HCT116 (cell line): ENCODE measurements at regions not wholly inside any gene's neighbourhood (a gene's known extent, or its start where the extent isn't known, plus 50 kb on each side); places are given as distances from the start of the nearest gene placed in this dataset.

ENCODE experiments used
- ATAC-seq: fragments of 200-7000 bp; cut with Tn5 transposase; 2 replicates; pipeline ENCODE4 v1.9.1; 2020; ENCODE audit warnings: mild to moderate bottlenecking, moderate library complexity
- BruUV-seq: library from RNA; stranded (reverse); fragments of 400-500 nt; replicated peaks from 2 replicates; lab custom pipeline; 2021; lab: Mats Ljungman, UMichigan
- CTCF ChIA-PET: fragments of 300-600 bp; sonication (Branson Sonifier 250); formaldehyde crosslinking; loops from one replicate; lab custom pipeline; 2021; ENCODE audit warnings: antibody characterized with exemption; lab: Charles Lee
- POLR2A ChIA-PET: fragments of 300-600, 350-600 bp; sonication (Branson Sonifier 250); formaldehyde crosslinking; loops from one replicate; lab custom pipeline; 2021; ENCODE audit warnings: antibody characterized with exemption; lab: Charles Lee
- RAD21 ChIA-PET, 2 experiments: fragments of 300-600 bp; sonication (Branson Sonifier 250); formaldehyde crosslinking; loops; one replicate each; lab custom pipeline; 2023; ENCODE audit warnings: low total read pairs in 2 of 2; ENCODE audit not compliant: uncharacterized antibody in 2 of 2, unreplicated experiment in 2 of 2, low non-redundant PET in 1 of 2; lab: Charles Lee
- DNase-seq: peaks from one replicate; pipeline ENCODE4 v3.0.0-alpha.2; 2010; ENCODE audit warnings: low read depth, low spot score
- H2AFZ ChIP-seq: fragments of 200-600 bp; shearing (Covaris generic), sonication (generic); 2 replicates; pipeline ENCODE4 v1.6.1; 2017; ENCODE audit warnings: low read depth, mixed run types, mixed read lengths, antibody characterized with exemption, low read length; ENCODE audit not compliant: poor library complexity, severe bottlenecking
- H3K27ac ChIP-seq: 2 replicates; pipeline ENCODE4 v1.5.1; 2012; ENCODE audit warnings: low read depth, low read length
- H3K27me3 ChIP-seq: fragments of 200-600 bp; sonication (generic); 2 replicates; pipeline ENCODE4 v1.6.1; 2016; ENCODE audit warnings: mixed run types, low read length, mixed read lengths; ENCODE audit not compliant: insufficient read depth
- H3K36me3 ChIP-seq, 2 experiments: fragments of 200-500 bp in 1 of 2; fragments of 200-600 bp in 1 of 2; sonication (Bioruptor generic) in 1 of 2; sonication (generic) in 1 of 2; 2 replicates each; pipeline versions ENCODE4 v1.5.1 to v1.6.1; 2014 to 2016; ENCODE audit warnings: low read length in 2 of 2, inconsistent platforms in 1 of 2, mixed read lengths in 1 of 2, mixed run types in 1 of 2; ENCODE audit not compliant: insufficient read depth in 2 of 2, control insufficient read depth in 1 of 2
- H3K4me1 ChIP-seq, 2 experiments: fragments of 200-600 bp in 1 of 2; sonication (generic) in 1 of 2; 2 replicates each; pipeline versions ENCODE4 v1.5.1 to v1.6.1; 2012 to 2017; ENCODE audit warnings: low read length in 2 of 2, inconsistent platforms in 1 of 2, mild to moderate bottlenecking in 1 of 2, mixed read lengths in 1 of 2, mixed run types in 1 of 2, moderate library complexity in 1 of 2; ENCODE audit not compliant: insufficient read depth in 2 of 2, control insufficient read depth in 1 of 2
- H3K4me2 ChIP-seq: fragments of 200-600 bp; sonication (generic); 2 replicates; pipeline ENCODE4 v1.6.1; 2017; ENCODE audit warnings: mixed run types, low read length, mixed read lengths
- H3K4me3 ChIP-seq, 2 experiments: fragments of 200-600 bp in 1 of 2; sonication (generic) in 1 of 2; replicated peaks in 1 of 2; 2 replicates each; pipeline ENCODE4 v1.5.1; 2011 to 2016; ENCODE audit warnings: low read length in 2 of 2, control low read depth in 1 of 2, low read depth in 1 of 2, mild to moderate bottlenecking in 1 of 2, mixed read lengths in 1 of 2, mixed run types in 1 of 2
- H3K79me2 ChIP-seq: fragments of 200-600 bp; sonication (generic); 2 replicates; pipeline ENCODE4 v1.6.1; 2017; ENCODE audit warnings: mild to moderate bottlenecking, mixed run types, low read length, moderate library complexity, mixed read lengths; ENCODE audit not compliant: insufficient read depth
- H3K9ac ChIP-seq: fragments of 200-600 bp; sonication (generic); 2 replicates; pipeline ENCODE4 v1.6.1; 2016; ENCODE audit warnings: low read length, mixed read lengths
- H3K9me2 ChIP-seq: fragments of 200-600 bp; sonication (generic), shearing (Covaris generic); 2 replicates; pipeline ENCODE4 v1.6.1; 2017; ENCODE audit warnings: mixed run types, mild to moderate bottlenecking, moderate library complexity; ENCODE audit not compliant: insufficient read depth
- H3K9me3 ChIP-seq, 2 experiments: fragments of 200-500 bp in 1 of 2; fragments of 200-600 bp in 1 of 2; sonication (Bioruptor generic) in 1 of 2; sonication (generic) in 1 of 2; 2 replicates each; pipeline ENCODE4 v1.6.1; 2014 to 2017; ENCODE audit warnings: low read length in 2 of 2, mixed read lengths in 2 of 2, inconsistent platforms in 1 of 2, low read depth in 1 of 2, mild to moderate bottlenecking in 1 of 2, mixed run types in 1 of 2, moderate library complexity in 1 of 2; ENCODE audit not compliant: control insufficient read depth in 1 of 2, insufficient read depth in 1 of 2
- H4K20me1 ChIP-seq: fragments of 200-600 bp; sonication (generic), shearing (Covaris generic); 2 replicates; pipeline ENCODE4 v1.6.1; 2017; ENCODE audit warnings: mixed run types, mild to moderate bottlenecking, moderate library complexity; ENCODE audit not compliant: insufficient read depth
- CBX3 ChIP-seq: IDR thresholded peaks from 2 replicates; pipeline ENCODE4 v1.6.1; 2012; ENCODE audit warnings: low read depth
- CEBPB ChIP-seq: IDR thresholded peaks from 2 replicates; pipeline ENCODE4 v1.6.1; 2012; ENCODE audit warnings: low read depth
- EGR1 ChIP-seq: IDR thresholded peaks from 2 replicates; pipeline ENCODE4 v1.6.1; 2012; ENCODE audit warnings: low read depth
- ELF1 ChIP-seq: IDR thresholded peaks from 2 replicates; pipeline ENCODE4 v1.6.1; 2012; ENCODE audit warnings: low read depth, borderline replicate concordance
- EZH2phosphoT487 ChIP-seq: fragments of 200-600 bp; IDR thresholded peaks from 2 replicates; pipeline ENCODE4 v1.6.1; 2018; ENCODE audit warnings: antibody characterized with exemption, borderline replicate concordance
- FOSL1 ChIP-seq: IDR thresholded peaks from 2 replicates; pipeline ENCODE4 v1.6.1; 2012; ENCODE audit warnings: low read depth
- MAX ChIP-seq: IDR thresholded peaks from 2 replicates; pipeline ENCODE4 v1.6.1; 2012
- POLR2A ChIP-seq: IDR thresholded peaks from 2 replicates; pipeline ENCODE4 v1.7.0; 2011; ENCODE audit warnings: borderline replicate concordance; ENCODE audit not compliant: insufficient read depth, insufficient read length; ENCODE audit errors: extremely low read depth
- REST ChIP-seq: IDR thresholded peaks from 2 replicates; pipeline ENCODE4 v1.6.1; 2012; ENCODE audit warnings: low read depth
- SIN3A ChIP-seq: IDR thresholded peaks from 2 replicates; pipeline ENCODE4 v1.6.1; 2012; ENCODE audit warnings: low read depth
- SP1 ChIP-seq: IDR thresholded peaks from 2 replicates; pipeline ENCODE4 v1.6.1; 2012; ENCODE audit warnings: low read depth
- SRF ChIP-seq: IDR thresholded peaks from 2 replicates; pipeline ENCODE4 v1.6.1; 2012; ENCODE audit warnings: low read depth
- TCF7L2 ChIP-seq: IDR thresholded peaks from 2 replicates; pipeline ENCODE4 v1.7.0; 2011; ENCODE audit warnings: borderline replicate concordance, inconsistent platforms; ENCODE audit not compliant: insufficient read depth, insufficient read length; ENCODE audit errors: extremely low read depth
- YY1 ChIP-seq: IDR thresholded peaks from 2 replicates; pipeline ENCODE4 v1.6.1; 2011; ENCODE audit warnings: low read length, low read depth, moderate library complexity, mild to moderate bottlenecking; ENCODE audit not compliant: insufficient replicate concordance; ENCODE audit errors: extremely low read depth
- ZBTB33 ChIP-seq: IDR thresholded peaks from 2 replicates; pipeline ENCODE4 v1.6.1; 2011; ENCODE audit warnings: mild to moderate bottlenecking, low read length, moderate library complexity; ENCODE audit not compliant: insufficient replicate concordance; ENCODE audit errors: extremely low read depth
- ZNF274 ChIP-seq: fragments of 200-500 bp; sonication (Bioruptor generic); IDR thresholded peaks from 2 replicates; pipeline ENCODE4 v1.6.1; 2014; ENCODE audit warnings: mild to moderate bottlenecking, low read depth, low read length, inconsistent platforms
- intact Hi-C: fragments of 100-400 bp; cut with micrococcal nuclease; formaldehyde crosslinking; loops from 2 replicates; pipeline ENCODE4 v1.10.0; 2022
- TF ChIP-seq, protein P1 (sequence below): IDR thresholded peaks from 2 replicates; pipeline ENCODE4 v1.6.1; 2012

GRCh38 chr2:226550801-226551200 lies 248.8 kb downstream of the IRS1 start (continued):
- TF ChIP-seq TCF7L2 (no peak), SP1 (no peak), CBX3 (no peak), EZH2phosphoT487 (no peak)

- BruUV-seq = no TSS peak
- RAD21 ChIA-PET = no interaction called here
- Histone ChIP-seq H3K4me2 (no peak overlapping the region), H4K20me1 (no peaks in the 10 kb centered on the region), H3K36me3 (no peaks in the 10 kb centered on the region), H3K4me1 (peaks cover 19 to 29% of the 10 kb centered on the region in 2 experiments; a peak in 2 of 4 replicates), H3K4me3 (no peak overlapping the region), H3K9me3 (peaks cover 0 to 5% of the 10 kb centered on the region in 2 experiments; a peak in 1 of 4 replicates), H3K27ac (no peak overlapping the region), H3K9ac (no peak overlapping the region), H3K79me2 (no peaks in the 10 kb centered on the region), H3K27me3 (no peaks in the 10 kb centered on the region), H2AFZ (no peak overlapping the region), H3K9me2 (no peaks in the 10 kb centered on the region)
- POLR2A ChIA-PET = no interaction called here
- TF ChIP-seq REST = no peak
- no peak for TF ChIP-seq CEBPB
- TF ChIP-seq, protein P1, sequence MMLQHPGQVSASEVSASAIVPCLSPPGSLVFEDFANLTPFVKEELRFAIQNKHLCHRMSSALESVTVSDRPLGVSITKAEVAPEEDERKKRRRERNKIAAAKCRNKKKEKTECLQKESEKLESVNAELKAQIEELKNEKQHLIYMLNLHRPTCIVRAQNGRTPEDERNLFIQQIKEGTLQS = no peak
- TF ChIP-seq ZBTB33 = no peak
- TF ChIP-seq SP1 = no peak
- TF ChIP-seq ELF1 = no peak
- no peak for TF ChIP-seq EGR1
- TF ChIP-seq TCF7L2 = no peak
- TF ChIP-seq MAX = no peak
- TF ChIP-seq FOSL1 = no peak
- TF ChIP-seq SRF = no peak
- no peak for TF ChIP-seq ZNF274
- TF ChIP-seq YY1 = no peak
- TF ChIP-seq POLR2A = no peak
- TF ChIP-seq SIN3A = no peak
- CTCF ChIA-PET = no interaction called here
- intact Hi-C loops = no loop called here
- ATAC-seq (no peak), DNase-seq (no peak)
Observed at GRCh38 chr2:226548732-226549131, 250.9 kb downstream of the IRS1 start.
